ENCODE measurements at regions not wholly inside any gene's neighbourhood (a gene's known extent, or its start where the extent isn't known, plus 50 kb on each side); places are given as distances from the start of the nearest gene placed in this dataset.

DNA sequence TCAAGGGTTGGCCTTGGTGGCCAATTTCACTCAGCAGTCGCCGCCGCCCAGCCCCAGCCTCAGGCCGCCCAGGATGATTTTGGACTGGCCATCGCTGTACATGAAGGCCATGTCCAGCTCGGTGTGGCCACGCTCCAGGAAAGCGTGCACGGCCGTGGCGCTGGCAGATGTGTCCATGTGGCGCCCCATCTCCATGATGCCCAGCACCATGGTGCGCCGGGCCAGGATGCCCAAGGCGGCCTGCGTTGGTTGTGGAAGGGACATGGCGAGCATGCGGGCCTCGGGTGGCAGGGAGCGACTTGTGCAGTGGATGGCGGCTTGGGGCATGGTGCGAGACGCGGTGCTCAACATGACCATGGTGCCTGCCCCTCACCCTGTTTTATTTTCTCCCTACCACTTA is 55.4 kb downstream of the ZCCHC12 start:
- WGBS, result 96% methylated on average over 12 of the region's 24 CpGs
- DNase-seq (ENCODE audit: low spot score), result no peak
- intact Hi-C loops (cut with DNase I), result no loop called here
- H3K27me3 ChIP-seq (replicated peaks; ENCODE audit: insufficient read depth), result no peaks in the 10 kb centered on the region
- H3K9me3 ChIP-seq, result no peaks in the 10 kb centered on the region
- TF ChIP-seq, protein P1, sequence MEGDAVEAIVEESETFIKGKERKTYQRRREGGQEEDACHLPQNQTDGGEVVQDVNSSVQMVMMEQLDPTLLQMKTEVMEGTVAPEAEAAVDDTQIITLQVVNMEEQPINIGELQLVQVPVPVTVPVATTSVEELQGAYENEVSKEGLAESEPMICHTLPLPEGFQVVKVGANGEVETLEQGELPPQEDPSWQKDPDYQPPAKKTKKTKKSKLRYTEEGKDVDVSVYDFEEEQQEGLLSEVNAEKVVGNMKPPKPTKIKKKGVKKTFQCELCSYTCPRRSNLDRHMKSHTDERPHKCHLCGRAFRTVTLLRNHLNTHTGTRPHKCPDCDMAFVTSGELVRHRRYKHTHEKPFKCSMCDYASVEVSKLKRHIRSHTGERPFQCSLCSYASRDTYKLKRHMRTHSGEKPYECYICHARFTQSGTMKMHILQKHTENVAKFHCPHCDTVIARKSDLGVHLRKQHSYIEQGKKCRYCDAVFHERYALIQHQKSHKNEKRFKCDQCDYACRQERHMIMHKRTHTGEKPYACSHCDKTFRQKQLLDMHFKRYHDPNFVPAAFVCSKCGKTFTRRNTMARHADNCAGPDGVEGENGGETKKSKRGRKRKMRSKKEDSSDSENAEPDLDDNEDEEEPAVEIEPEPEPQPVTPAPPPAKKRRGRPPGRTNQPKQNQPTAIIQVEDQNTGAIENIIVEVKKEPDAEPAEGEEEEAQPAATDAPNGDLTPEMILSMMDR (IDR thresholded peaks at IDR 0.05), result no peak
- no peaks in the 10 kb centered on the region for H3K4me1 ChIP-seq (replicated peaks)
- H3K27ac ChIP-seq, result no peak overlapping the region
- H3K4me3 ChIP-seq, result no peak overlapping the region
- H3K36me3 ChIP-seq, result no peaks in the 10 kb centered on the region

GRCh38 chrX:118879586-118879985 is 56.0 kb downstream of the ZCCHC12 start:
- TF ChIP-seq, protein P1 (IDR thresholded peaks at IDR 0.05), result no peak
- TF ChIP-seq POLR2AphosphoS5 (IDR thresholded peaks at IDR 0.05) (no peak), POLR2A (IDR thresholded peaks at IDR 0.05) (no peak)
- intact Hi-C loops (cut with DNase I), result no loop called here
- Histone ChIP-seq H3K4me1 (replicated peaks) (no peaks in the 10 kb centered on the region), H3K27ac (no peak overlapping the region), H3K4me3 (no peak overlapping the region), H3K9me3 (no peaks in the 10 kb centered on the region), H3K36me3 (no peaks in the 10 kb centered on the region), H3K27me3 (replicated peaks; ENCODE audit: insufficient read depth) (no peaks in the 10 kb centered on the region)
- no peak for DNase-seq (ENCODE audit: low spot score)

- H3K4me1 ChIP-seq (replicated peaks), result no peaks in the 10 kb centered on the region
- no peak overlapping the region for H3K27ac ChIP-seq
- no peak for TF ChIP-seq POLR2AphosphoS5 (IDR thresholded peaks at IDR 0.05)
- TF ChIP-seq, protein P1 (IDR thresholded peaks at IDR 0.05), result no peak
- TF ChIP-seq POLR2A (IDR thresholded peaks at IDR 0.05), result no peak
- WGBS, result 90% methylated on average over 7 of the region's 7 CpGs
- no peaks in the 10 kb centered on the region for H3K27me3 ChIP-seq (replicated peaks; ENCODE audit: insufficient read depth)
- no peak overlapping the region for H3K4me3 ChIP-seq
- H3K36me3 ChIP-seq, result no peaks in the 10 kb centered on the region
- no peak for DNase-seq (ENCODE audit: low spot score)
- intact Hi-C loops (cut with DNase I), result no loop called here
- no peaks in the 10 kb centered on the region for H3K9me3 ChIP-seq
Measured at GRCh38 chrX:118883994-118884393, 60.4 kb downstream of the ZCCHC12 start.

DNA sequence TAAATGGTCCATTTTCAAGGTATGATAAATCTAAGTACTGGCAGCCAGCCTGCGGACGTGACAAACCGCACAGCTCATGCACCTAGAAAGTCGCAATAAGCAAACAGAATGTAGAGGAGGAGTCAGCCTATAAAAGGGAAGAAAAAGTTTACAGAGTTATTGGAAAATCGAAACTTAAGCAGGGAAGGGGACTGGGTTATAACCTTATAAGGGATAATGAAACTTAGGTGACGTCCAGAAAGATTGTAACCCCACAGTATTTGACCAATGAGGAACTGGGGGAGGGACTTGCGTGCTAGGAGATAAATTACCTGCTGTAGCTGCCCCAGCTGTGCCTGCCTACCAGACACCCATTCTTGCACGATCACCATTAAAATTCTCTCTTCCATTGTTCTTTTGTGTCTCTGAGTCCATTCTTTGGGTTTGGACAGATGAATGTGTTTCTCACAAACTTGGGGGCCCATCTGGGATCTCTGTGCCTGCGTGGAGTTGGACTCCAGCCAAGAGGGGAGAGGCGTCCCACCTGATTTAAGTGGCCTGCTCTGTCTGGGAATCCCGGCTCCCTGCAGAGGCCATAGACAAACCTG is 61.0 kb downstream of the ZCCHC12 start:
- no peak overlapping the region for H3K27ac ChIP-seq
- no peak overlapping the region for H3K4me3 ChIP-seq
- WGBS, result 40% methylated on average over 11 of the region's 11 CpGs
- TF ChIP-seq, protein P1 (IDR thresholded peaks at IDR 0.05), result no peak
- TF ChIP-seq POLR2AphosphoS5 (IDR thresholded peaks at IDR 0.05), result peak; percentile 50
- H3K27me3 ChIP-seq (replicated peaks; ENCODE audit: insufficient read depth), result no peaks in the 10 kb centered on the region
- no peaks in the 10 kb centered on the region for H3K36me3 ChIP-seq
- no peaks in the 10 kb centered on the region for H3K4me1 ChIP-seq (replicated peaks)
- intact Hi-C loops (cut with DNase I), result no loop called here
- peak; percentile 26 for DNase-seq (ENCODE audit: low spot score)
- H3K9me3 ChIP-seq, result no peaks in the 10 kb centered on the region

DNA sequence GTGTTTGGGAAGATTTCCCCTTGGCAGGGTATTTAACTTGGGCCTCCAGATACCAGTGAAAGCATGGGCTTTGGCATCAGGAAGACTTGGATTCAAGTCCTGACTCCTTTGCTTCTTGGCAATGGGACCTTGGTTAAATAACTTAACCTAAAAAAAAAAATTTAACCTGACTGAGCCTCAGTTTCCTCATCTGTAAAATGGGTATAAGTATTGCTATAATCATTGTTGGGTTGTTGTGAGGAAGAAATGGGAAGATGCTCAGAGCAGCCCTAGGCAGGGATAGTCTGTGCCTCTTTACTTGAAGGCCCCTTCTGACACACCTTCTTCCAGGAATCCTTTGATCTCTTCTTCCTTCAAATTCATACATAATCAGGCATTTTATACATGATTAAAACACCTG is 70.3 kb downstream of the ZCCHC12 start:
- Histone ChIP-seq H3K4me3 (no peak overlapping the region), H3K4me1 (replicated peaks) (no peaks in the 10 kb centered on the region), H3K27ac (no peak overlapping the region), H3K27me3 (replicated peaks; ENCODE audit: insufficient read depth) (no peaks in the 10 kb centered on the region), H3K36me3 (no peaks in the 10 kb centered on the region), H3K9me3 (no peaks in the 10 kb centered on the region)
- DNase-seq (ENCODE audit: low spot score), result no peak
- intact Hi-C loops (cut with DNase I), result no loop called here
- no peak for TF ChIP-seq POLR2AphosphoS5 (IDR thresholded peaks at IDR 0.05)
- TF ChIP-seq, protein P1 (IDR thresholded peaks at IDR 0.05), result no peak
- no peak for TF ChIP-seq POLR2A (IDR thresholded peaks at IDR 0.05)
